HL-60 (cell line): ENCODE measurements at regions not wholly inside any gene's neighbourhood (a gene's known extent, or its start where the extent isn't known, plus 50 kb on each side); places are given as distances from the start of the nearest gene placed in this dataset.

Experiments used
- GABPA ChIP-seq: IDR thresholded peaks from 2 replicates; pipeline ENCODE4 v1.6.1; 2012; ENCODE audit warnings: low read depth
- POLR2AphosphoS5 ChIP-seq: IDR thresholded peaks from 2 replicates; pipeline ENCODE4 v1.6.1; 2012; ENCODE audit warnings: low read depth
- SPI1 ChIP-seq: IDR thresholded peaks from 2 replicates; pipeline ENCODE4 v1.6.1; 2012; ENCODE audit warnings: low read depth, mild to moderate bottlenecking, borderline replicate concordance
- TF ChIP-seq, protein P1 (sequence below): IDR thresholded peaks from one replicate; pipeline ENCODE4 v1.5.1; 2011; ENCODE audit warnings: low read length, control low read depth, inconsistent platforms; ENCODE audit not compliant: insufficient read depth
- TF ChIP-seq, protein P2 (sequence below): IDR thresholded peaks from 2 replicates; pipeline ENCODE4 v1.6.1; 2012; ENCODE audit warnings: low read depth; ENCODE audit not compliant: insufficient replicate concordance

DNA sequence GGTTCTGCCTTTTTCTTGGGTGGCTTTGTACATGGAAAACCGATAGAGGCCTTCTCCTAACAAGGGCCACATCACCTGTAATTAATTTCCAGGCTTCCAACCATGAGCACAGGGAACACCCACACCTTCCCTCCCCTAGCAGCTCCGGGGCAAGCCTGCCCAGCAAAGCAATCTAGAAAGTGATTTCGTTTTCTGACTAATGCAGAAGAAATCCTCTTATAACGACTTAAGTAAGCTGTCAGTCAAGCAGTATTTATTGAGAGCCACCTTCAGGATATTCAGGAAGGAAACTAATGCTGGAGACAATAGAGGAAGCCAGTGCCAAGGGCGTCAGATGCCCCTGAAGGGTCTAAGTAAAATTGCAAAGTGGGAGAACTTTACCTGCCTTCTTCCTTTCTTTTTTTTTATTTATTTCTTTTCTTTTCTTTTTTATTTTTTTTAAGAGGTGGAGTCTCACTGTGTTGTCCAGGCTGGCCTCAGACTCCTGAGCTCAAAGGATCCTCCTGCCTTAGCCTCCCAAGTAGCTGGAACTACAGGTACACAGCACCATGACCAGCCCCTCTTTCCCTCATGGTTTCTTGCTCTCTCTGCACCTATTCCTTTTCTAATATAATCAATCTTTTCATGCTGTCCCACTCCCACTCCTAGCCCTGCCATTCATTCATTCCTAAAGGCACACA is 67.5 kb upstream of the MBOAT1 start:
- TF ChIP-seq POLR2AphosphoS5 = no peak
- TF ChIP-seq, protein P1, sequence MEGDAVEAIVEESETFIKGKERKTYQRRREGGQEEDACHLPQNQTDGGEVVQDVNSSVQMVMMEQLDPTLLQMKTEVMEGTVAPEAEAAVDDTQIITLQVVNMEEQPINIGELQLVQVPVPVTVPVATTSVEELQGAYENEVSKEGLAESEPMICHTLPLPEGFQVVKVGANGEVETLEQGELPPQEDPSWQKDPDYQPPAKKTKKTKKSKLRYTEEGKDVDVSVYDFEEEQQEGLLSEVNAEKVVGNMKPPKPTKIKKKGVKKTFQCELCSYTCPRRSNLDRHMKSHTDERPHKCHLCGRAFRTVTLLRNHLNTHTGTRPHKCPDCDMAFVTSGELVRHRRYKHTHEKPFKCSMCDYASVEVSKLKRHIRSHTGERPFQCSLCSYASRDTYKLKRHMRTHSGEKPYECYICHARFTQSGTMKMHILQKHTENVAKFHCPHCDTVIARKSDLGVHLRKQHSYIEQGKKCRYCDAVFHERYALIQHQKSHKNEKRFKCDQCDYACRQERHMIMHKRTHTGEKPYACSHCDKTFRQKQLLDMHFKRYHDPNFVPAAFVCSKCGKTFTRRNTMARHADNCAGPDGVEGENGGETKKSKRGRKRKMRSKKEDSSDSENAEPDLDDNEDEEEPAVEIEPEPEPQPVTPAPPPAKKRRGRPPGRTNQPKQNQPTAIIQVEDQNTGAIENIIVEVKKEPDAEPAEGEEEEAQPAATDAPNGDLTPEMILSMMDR = no peak
- TF ChIP-seq GABPA = no peak
- TF ChIP-seq, protein P2, sequence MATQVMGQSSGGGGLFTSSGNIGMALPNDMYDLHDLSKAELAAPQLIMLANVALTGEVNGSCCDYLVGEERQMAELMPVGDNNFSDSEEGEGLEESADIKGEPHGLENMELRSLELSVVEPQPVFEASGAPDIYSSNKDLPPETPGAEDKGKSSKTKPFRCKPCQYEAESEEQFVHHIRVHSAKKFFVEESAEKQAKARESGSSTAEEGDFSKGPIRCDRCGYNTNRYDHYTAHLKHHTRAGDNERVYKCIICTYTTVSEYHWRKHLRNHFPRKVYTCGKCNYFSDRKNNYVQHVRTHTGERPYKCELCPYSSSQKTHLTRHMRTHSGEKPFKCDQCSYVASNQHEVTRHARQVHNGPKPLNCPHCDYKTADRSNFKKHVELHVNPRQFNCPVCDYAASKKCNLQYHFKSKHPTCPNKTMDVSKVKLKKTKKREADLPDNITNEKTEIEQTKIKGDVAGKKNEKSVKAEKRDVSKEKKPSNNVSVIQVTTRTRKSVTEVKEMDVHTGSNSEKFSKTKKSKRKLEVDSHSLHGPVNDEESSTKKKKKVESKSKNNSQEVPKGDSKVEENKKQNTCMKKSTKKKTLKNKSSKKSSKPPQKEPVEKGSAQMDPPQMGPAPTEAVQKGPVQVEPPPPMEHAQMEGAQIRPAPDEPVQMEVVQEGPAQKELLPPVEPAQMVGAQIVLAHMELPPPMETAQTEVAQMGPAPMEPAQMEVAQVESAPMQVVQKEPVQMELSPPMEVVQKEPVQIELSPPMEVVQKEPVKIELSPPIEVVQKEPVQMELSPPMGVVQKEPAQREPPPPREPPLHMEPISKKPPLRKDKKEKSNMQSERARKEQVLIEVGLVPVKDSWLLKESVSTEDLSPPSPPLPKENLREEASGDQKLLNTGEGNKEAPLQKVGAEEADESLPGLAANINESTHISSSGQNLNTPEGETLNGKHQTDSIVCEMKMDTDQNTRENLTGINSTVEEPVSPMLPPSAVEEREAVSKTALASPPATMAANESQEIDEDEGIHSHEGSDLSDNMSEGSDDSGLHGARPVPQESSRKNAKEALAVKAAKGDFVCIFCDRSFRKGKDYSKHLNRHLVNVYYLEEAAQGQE = no peak
- no peak for TF ChIP-seq SPI1
